MM.1S (cell line): ENCODE measurements at regions not wholly inside any gene's neighbourhood (a gene's known extent, or its start where the extent isn't known, plus 50 kb on each side); places are given as distances from the start of the nearest gene placed in this dataset.

Source experiments
- DNase-seq: peaks from one replicate; pipeline ENCODE4 v3.0.0-alpha.2; 2015
- H2AFZ ChIP-seq: fragments of 300-600 bp; sonication (generic); 2 replicates; pipeline ENCODE4 v1.6.0; 2016; ENCODE audit warnings: antibody characterized with exemption, low read length
- H3F3A ChIP-seq: fragments of 300-600 bp; sonication (generic); 2 replicates; pipeline ENCODE4 v1.6.1; 2016; ENCODE audit warnings: mild to moderate bottlenecking, antibody characterized with exemption, low read length, moderate library complexity, mixed read lengths; ENCODE audit not compliant: insufficient read depth
- H3K27ac ChIP-seq: fragments of 300-600 bp; sonication (generic); 2 replicates; pipeline ENCODE4 v1.5.1; 2016; ENCODE audit warnings: mild to moderate bottlenecking, low read length
- H3K27me3 ChIP-seq: fragments of 300-600 bp; sonication (generic); replicated peaks from 2 replicates; pipeline ENCODE4 v1.6.0; 2016; ENCODE audit warnings: low read length; ENCODE audit not compliant: insufficient read depth
- H3K36me3 ChIP-seq: fragments of 300-600 bp; sonication (generic); replicated peaks from 2 replicates; pipeline ENCODE4 v1.6.1; 2016; ENCODE audit warnings: mild to moderate bottlenecking, low read length, mixed read lengths; ENCODE audit not compliant: insufficient read depth
- H3K4me1 ChIP-seq: fragments of 300-600 bp; sonication (generic); 2 replicates; pipeline ENCODE4 v1.6.1; 2016; ENCODE audit warnings: low read length, mixed read lengths
- H3K4me2 ChIP-seq: fragments of 300-600 bp; sonication (generic); 2 replicates; pipeline ENCODE4 v1.6.0; 2016; ENCODE audit warnings: low read depth, low read length
- H3K4me3 ChIP-seq: fragments of 300-600 bp; sonication (generic); 2 replicates; pipeline ENCODE4 v1.5.1; 2016; ENCODE audit warnings: low read length, mixed read lengths
- H3K79me2 ChIP-seq: fragments of 300-600 bp; sonication (generic); 2 replicates; pipeline ENCODE4 v1.6.1; 2016; ENCODE audit warnings: mixed run types, low read length, mixed read lengths
- H3K9ac ChIP-seq: fragments of 300-600 bp; sonication (generic); 2 replicates; pipeline ENCODE4 v1.6.1; 2016; ENCODE audit warnings: low read length, mixed read lengths
- H3K9me2 ChIP-seq: fragments of 300-600 bp; sonication (generic); replicated peaks from 2 replicates; pipeline ENCODE4 v1.6.1; 2016; ENCODE audit warnings: mild to moderate bottlenecking, low read length, mixed read lengths; ENCODE audit not compliant: insufficient read depth
- H3K9me3 ChIP-seq: fragments of 300-600 bp; sonication (generic); replicated peaks from 2 replicates; pipeline ENCODE4 v1.6.1; 2016; ENCODE audit warnings: mild to moderate bottlenecking, low read length, mixed read lengths; ENCODE audit not compliant: insufficient read depth
- H4K20me1 ChIP-seq: fragments of 300-600 bp; sonication (generic); 2 replicates; pipeline ENCODE4 v1.6.1; 2016; ENCODE audit warnings: mild to moderate bottlenecking, low read length, moderate library complexity, mixed read lengths; ENCODE audit not compliant: insufficient read depth
- EZH2 ChIP-seq: fragments of 300-600 bp; sonication (generic); optimal IDR thresholded peaks from 2 replicates; pipeline ENCODE3; 2017; ENCODE audit warnings: low read depth, mild to moderate bottlenecking, antibody characterized with exemption, low read length, mixed read lengths
- EZH2phosphoT487 ChIP-seq: fragments of 300-600 bp; sonication (generic); IDR thresholded peaks from 2 replicates; pipeline ENCODE4 v1.6.1; 2018; ENCODE audit warnings: antibody characterized with exemption, low read length
- TF ChIP-seq, protein P1 (sequence below): fragments of 300-600 bp; sonication (generic); IDR thresholded peaks from 2 replicates; pipeline ENCODE4 v1.5.1; 2016; ENCODE audit warnings: antibody characterized with exemption, low read length, mixed read lengths

DNA sequence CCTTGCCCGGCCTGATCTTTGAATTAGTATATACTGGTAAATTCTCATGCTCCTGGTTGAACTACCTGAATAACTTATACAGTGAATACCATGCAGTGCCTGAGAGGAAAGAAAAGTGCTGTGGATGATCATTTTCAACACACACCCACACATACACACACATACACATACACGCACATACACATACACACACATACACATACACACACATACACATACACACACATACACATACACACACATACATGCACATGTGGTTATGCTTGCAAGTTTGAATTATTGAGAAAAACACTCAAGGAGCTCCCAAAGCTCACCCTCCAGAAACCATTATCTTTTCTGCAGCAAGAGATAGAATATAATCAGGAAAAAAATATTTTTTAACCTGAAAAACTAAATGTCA, 366.9 kb upstream of the RASGEF1B start:
- Histone ChIP-seq H4K20me1 (no peaks in the 10 kb centered on the region), H3K4me2 (no peak overlapping the region), H2AFZ (no peak overlapping the region), H3K27me3 (no peaks in the 10 kb centered on the region), H3F3A (no peaks in the 10 kb centered on the region), H3K36me3 (no peaks in the 10 kb centered on the region), H3K4me3 (no peak overlapping the region), H3K79me2 (no peaks in the 10 kb centered on the region), H3K9me2 (no peaks in the 10 kb centered on the region), H3K9ac (no peak overlapping the region), H3K4me1 (peaks cover 5% of the 10 kb centered on the region; the same call in 1 of the 2 replicates), H3K27ac (no peak overlapping the region), H3K9me3 (no peaks in the 10 kb centered on the region)
- TF ChIP-seq EZH2phosphoT487 (no peak), EZH2 (no peak)
- TF ChIP-seq, protein P1, sequence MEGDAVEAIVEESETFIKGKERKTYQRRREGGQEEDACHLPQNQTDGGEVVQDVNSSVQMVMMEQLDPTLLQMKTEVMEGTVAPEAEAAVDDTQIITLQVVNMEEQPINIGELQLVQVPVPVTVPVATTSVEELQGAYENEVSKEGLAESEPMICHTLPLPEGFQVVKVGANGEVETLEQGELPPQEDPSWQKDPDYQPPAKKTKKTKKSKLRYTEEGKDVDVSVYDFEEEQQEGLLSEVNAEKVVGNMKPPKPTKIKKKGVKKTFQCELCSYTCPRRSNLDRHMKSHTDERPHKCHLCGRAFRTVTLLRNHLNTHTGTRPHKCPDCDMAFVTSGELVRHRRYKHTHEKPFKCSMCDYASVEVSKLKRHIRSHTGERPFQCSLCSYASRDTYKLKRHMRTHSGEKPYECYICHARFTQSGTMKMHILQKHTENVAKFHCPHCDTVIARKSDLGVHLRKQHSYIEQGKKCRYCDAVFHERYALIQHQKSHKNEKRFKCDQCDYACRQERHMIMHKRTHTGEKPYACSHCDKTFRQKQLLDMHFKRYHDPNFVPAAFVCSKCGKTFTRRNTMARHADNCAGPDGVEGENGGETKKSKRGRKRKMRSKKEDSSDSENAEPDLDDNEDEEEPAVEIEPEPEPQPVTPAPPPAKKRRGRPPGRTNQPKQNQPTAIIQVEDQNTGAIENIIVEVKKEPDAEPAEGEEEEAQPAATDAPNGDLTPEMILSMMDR: no peak
- no peak for DNase-seq

GRCh38 chr4:81836716-81837115, 365.0 kb upstream of the RASGEF1B start:
- Histone ChIP-seq H3K27me3 (no peaks in the 10 kb centered on the region), H3K4me1 (peaks cover 5% of the 10 kb centered on the region; the same call in 1 of the 2 replicates), H3K79me2 (no peaks in the 10 kb centered on the region), H3K9me2 (no peaks in the 10 kb centered on the region), H3K9ac (no peak overlapping the region), H3K4me3 (no peak overlapping the region), H2AFZ (no peak overlapping the region), H3K27ac (no peak overlapping the region), H4K20me1 (no peaks in the 10 kb centered on the region), H3K4me2 (no peak overlapping the region), H3K36me3 (no peaks in the 10 kb centered on the region), H3K9me3 (no peaks in the 10 kb centered on the region), H3F3A (no peaks in the 10 kb centered on the region)
- TF ChIP-seq EZH2: no peak
- TF ChIP-seq, protein P1: no peak
- no peak for DNase-seq

GRCh38 chr4:81833576-81833975, 361.9 kb upstream of the RASGEF1B start:
- H3F3A ChIP-seq: no peaks in the 10 kb centered on the region
- no peak for DNase-seq
- H3K9ac ChIP-seq: no peak overlapping the region
- H3K4me2 ChIP-seq: no peak overlapping the region
- H2AFZ ChIP-seq: no peak overlapping the region
- no peaks in the 10 kb centered on the region for H3K27me3 ChIP-seq
- TF ChIP-seq, protein P1: no peak
- TF ChIP-seq EZH2 (no peak), EZH2phosphoT487 (no peak)
- no peaks in the 10 kb centered on the region for H3K9me3 ChIP-seq
- H3K4me3 ChIP-seq: no peak overlapping the region
- H4K20me1 ChIP-seq: no peaks in the 10 kb centered on the region
- no peaks in the 10 kb centered on the region for H3K4me1 ChIP-seq
- H3K36me3 ChIP-seq: no peaks in the 10 kb centered on the region
- H3K27ac ChIP-seq: no peak overlapping the region
- no peaks in the 10 kb centered on the region for H3K9me2 ChIP-seq
- H3K79me2 ChIP-seq: no peaks in the 10 kb centered on the region
